ENCODE measurements at regions not wholly inside any gene's neighbourhood (a gene's known extent, or its start where the extent isn't known, plus 50 kb on each side); places are given as distances from the start of the nearest gene placed in this dataset.

DNA sequence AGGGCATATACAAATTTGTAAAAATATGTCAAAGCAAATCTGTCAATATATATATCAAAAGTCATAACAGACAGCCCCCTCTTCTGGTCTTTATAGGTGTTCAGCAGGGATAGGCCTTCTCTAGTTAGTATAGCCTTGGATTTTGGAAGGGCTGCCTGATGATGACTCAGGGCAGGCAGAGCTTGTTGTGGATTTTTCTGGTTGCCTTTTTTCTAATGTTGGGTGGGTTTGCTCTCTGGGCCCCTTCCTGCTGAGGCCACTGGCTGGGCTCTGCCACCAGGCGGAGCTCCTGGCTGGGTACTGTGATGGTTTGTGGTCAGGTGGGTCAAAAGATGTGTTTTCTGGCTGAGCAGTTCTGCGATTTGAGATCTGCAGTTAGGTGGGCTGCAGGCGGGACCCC is 294.2 kb downstream of the GRIA2 start:
- POLR2A ChIA-PET, result no interaction called here
- no peaks in the 10 kb centered on the region for H3K36me3 ChIP-seq (ENCODE audit: control insufficient read depth, insufficient read depth, low read length)
- TF ChIP-seq, protein P1, sequence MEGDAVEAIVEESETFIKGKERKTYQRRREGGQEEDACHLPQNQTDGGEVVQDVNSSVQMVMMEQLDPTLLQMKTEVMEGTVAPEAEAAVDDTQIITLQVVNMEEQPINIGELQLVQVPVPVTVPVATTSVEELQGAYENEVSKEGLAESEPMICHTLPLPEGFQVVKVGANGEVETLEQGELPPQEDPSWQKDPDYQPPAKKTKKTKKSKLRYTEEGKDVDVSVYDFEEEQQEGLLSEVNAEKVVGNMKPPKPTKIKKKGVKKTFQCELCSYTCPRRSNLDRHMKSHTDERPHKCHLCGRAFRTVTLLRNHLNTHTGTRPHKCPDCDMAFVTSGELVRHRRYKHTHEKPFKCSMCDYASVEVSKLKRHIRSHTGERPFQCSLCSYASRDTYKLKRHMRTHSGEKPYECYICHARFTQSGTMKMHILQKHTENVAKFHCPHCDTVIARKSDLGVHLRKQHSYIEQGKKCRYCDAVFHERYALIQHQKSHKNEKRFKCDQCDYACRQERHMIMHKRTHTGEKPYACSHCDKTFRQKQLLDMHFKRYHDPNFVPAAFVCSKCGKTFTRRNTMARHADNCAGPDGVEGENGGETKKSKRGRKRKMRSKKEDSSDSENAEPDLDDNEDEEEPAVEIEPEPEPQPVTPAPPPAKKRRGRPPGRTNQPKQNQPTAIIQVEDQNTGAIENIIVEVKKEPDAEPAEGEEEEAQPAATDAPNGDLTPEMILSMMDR (IDR thresholded peaks at IDR 0.05; ENCODE audit: insufficient read depth, low read depth, low read length), result no peak

DNA sequence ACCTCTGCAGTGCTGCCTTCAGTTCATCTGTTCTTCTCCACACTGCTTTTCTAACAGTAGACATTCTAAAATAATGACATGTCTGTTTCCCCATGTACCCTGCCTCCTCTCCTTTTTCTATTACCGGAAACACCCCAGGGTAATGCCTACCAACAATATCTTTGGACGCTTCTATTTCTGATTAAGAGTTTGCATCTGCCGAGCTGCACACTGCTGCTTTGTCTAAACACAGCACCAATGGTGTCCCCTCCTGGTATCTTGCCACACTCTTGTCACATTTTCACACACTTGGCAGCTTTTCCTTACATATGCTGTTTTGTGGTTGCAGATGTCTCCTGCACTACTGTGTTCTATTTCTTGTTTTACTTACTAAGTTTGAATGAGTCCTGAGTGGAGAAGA is 288.8 kb downstream of the GRIA2 start:
- Histone ChIP-seq H3K27me3 (ENCODE audit: control insufficient read depth, insufficient read depth, low read length) (no peaks in the 10 kb centered on the region), H3K4me3 (ENCODE audit: low read depth, low read length) (no peak overlapping the region), H3K36me3 (ENCODE audit: control insufficient read depth, insufficient read depth, low read length) (no peaks in the 10 kb centered on the region)
- CTCF ChIA-PET, result no interaction called here
- DNase-seq (ENCODE audit: low read depth), result no peak
- POLR2A ChIA-PET, result no interaction called here
- TF ChIP-seq, protein P1 (IDR thresholded peaks at IDR 0.05; ENCODE audit: insufficient read depth, low read depth, low read length), result no peak

More for the DNA sequence above, 294.2 kb downstream of the GRIA2 start:
- CTCF ChIA-PET, result interaction anchor here (0.6 to 0.8 kb wide), 2 partner anchors 9 to 1112 kb away, joined by 3 read pairs; no protein-coding TSS in a partner anchor
- no peak for DNase-seq (ENCODE audit: low read depth)
- Histone ChIP-seq H3K4me3 (ENCODE audit: low read depth, low read length) (no peak overlapping the region), H3K27me3 (ENCODE audit: control insufficient read depth, insufficient read depth, low read length) (no peaks in the 10 kb centered on the region)

DNA sequence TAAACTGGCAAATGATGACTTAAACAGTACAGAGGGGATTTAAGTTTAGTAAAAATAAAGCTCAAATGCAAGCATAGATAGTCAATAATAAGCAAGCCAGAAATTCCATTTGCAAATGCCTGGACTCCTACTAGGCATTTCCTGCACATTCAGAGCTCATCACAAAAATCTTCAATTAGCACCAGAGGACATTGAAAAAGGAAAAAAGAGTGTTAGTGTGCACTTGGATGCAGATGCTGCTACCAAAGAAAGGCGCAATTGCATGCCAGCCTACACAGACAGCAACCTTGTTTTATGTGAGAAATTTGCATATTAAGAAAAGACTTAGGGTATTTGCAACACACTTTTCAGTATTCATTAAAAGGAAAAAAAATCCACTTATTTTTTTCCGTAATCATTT is 282.1 kb downstream of the GRIA2 start:
- CTCF ChIA-PET, result no interaction called here
- TF ChIP-seq, protein P1 (IDR thresholded peaks at IDR 0.05; ENCODE audit: insufficient read depth, low read depth, low read length), result no peak
- DNase-seq (ENCODE audit: low read depth), result no peak
- Histone ChIP-seq H3K36me3 (ENCODE audit: control insufficient read depth, insufficient read depth, low read length) (no peaks in the 10 kb centered on the region), H3K27me3 (ENCODE audit: control insufficient read depth, insufficient read depth, low read length) (no peaks in the 10 kb centered on the region), H3K4me3 (ENCODE audit: low read depth, low read length) (no peak overlapping the region)
- POLR2A ChIA-PET, result no interaction called here

DNA sequence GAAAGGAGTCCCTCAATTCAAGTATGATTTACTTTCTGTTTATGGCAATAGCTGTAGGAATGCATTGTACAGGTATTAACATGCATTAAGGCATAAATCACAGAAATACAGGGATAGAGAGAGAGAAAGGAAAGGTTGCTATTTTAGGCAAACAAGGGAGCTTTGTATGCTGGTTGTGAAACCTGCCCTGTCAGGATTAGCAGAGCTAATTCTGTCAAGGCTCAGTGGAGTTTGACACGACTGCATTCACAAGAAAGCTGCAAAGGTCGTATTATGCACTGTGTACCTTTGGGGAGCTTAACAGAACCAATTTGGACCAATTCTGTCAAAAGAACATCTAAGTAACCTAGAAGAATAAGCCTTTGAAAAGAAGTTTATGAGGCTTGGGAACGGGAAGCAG is 239.3 kb downstream of the GRIA2 start:
- Histone ChIP-seq H3K36me3 (ENCODE audit: control insufficient read depth, insufficient read depth, low read length) (no peaks in the 10 kb centered on the region), H3K4me3 (ENCODE audit: low read depth, low read length) (no peak overlapping the region), H3K27me3 (ENCODE audit: control insufficient read depth, insufficient read depth, low read length) (no peaks in the 10 kb centered on the region)
- no peak for DNase-seq (ENCODE audit: low read depth)
- POLR2A ChIA-PET, result no interaction called here
- CTCF ChIA-PET, result no interaction called here
- TF ChIP-seq, protein P1 (IDR thresholded peaks at IDR 0.05; ENCODE audit: insufficient read depth, low read depth, low read length), result no peak

DNA sequence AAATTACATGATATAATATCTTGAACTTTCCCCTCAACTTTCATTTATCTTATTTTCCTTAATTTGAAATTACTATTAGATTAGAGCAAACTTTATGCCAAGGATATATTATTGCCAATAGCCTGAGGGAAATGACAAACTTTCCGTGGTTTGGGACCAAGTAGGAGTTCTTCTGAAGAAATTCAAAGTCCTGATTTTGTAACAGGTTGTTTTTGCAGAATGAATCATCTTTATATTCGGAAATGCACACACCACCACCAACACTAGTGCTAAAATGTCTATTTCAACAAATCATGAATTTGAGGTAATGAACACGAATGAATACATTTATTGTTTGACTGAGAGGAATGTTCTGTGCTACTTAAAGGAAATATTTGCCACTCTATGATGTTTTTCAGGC is 226.7 kb downstream of the GRIA2 start:
- DNase-seq (ENCODE audit: low read depth), result no peak
- POLR2A ChIA-PET, result no interaction called here
- no peaks in the 10 kb centered on the region for H3K27me3 ChIP-seq (ENCODE audit: control insufficient read depth, insufficient read depth, low read length)
- no peaks in the 10 kb centered on the region for H3K36me3 ChIP-seq (ENCODE audit: control insufficient read depth, insufficient read depth, low read length)
- no peak overlapping the region for H3K4me3 ChIP-seq (ENCODE audit: low read depth, low read length)
- CTCF ChIA-PET, result no interaction called here
- TF ChIP-seq, protein P1 (IDR thresholded peaks at IDR 0.05; ENCODE audit: insufficient read depth, low read depth, low read length), result no peak

Measured in BJ (cell line).